ENCODE measurements at regions not wholly inside any gene's neighbourhood (a gene's known extent, or its start where the extent isn't known, plus 50 kb on each side); places are given as distances from the start of the nearest gene placed in this dataset.

GRCh38 chr4:45358573-45359506, 632.5 kb upstream of the GNPDA2 start:
- DNase-seq (ENCODE audit: low spot score), result no peak

DNA sequence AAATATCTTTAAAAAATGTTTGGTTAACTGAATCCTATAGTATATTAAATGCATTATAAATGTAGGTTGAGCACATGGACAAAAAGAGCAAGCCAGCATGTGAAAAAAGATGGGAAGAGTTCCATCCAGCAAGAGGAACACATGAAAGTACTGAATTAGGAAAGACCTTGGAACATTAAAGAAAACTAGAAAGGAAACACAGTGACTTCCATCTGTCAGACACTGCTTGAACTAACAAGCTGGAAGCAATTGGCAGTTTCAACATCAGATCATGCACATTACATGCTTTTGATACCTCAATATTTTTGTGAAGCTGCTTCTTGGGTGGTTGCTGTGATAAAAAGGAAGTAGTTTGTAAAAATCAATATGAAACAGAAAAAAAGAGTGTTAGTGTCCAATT, 626.8 kb upstream of the GNPDA2 start:
- DNase-seq (ENCODE audit: low spot score), result no peak

DNA sequence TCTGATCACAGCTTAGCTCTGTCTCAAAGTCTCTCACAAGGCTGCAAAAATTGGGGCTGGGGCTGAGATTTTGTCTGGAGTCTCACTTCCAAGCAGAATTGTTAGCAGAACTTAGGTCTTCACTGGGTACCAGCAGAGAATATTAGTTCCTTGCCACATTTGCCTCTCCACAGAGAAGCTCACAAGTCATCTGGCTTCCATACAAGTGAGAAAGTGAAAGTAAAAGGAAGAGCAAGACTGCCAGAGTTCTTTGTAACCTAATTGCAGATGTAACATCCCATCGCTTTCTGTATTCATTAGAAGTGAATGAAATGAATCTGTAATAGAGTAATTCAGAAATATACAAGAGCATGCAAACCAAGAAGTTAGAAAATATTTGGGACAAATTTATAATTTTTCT, 624.1 kb upstream of the GNPDA2 start:
- no peak for DNase-seq (ENCODE audit: low spot score)

GRCh38 chr4:45349859-45350258, 623.5 kb upstream of the GNPDA2 start:
- no peak for DNase-seq (ENCODE audit: low spot score)

GRCh38 chr4:45346816-45347435, 620.6 kb upstream of the GNPDA2 start:
- DNase-seq (ENCODE audit: low spot score), result no peak

GRCh38 chr4:45345558-45345957, 619.2 kb upstream of the GNPDA2 start:
- no peak for DNase-seq (ENCODE audit: low spot score)

DNA sequence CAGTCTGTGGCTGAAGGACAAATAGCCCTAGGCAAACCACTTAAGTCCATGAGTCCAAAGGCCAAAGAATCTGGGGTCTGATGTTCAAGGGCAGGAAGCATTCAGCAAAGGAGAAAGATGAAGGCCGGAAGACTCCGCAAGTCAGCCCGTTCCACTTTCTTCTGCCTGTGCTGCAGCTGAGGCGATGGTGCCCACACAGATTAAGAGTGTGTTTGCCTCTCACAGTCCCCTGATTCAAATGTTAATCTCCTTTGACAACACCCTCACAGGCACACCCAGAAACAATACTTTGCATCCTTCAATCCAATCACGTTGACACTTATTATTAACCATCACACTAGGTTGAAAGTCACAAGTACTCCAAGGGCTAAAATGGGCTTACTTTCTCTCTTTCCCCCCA, 605.4 kb upstream of the GNPDA2 start:
- DNase-seq (ENCODE audit: low spot score), result no peak

GRCh38 chr4:45327544-45327943, 601.2 kb upstream of the GNPDA2 start:
- DNase-seq (ENCODE audit: low spot score), result no peak

DNA sequence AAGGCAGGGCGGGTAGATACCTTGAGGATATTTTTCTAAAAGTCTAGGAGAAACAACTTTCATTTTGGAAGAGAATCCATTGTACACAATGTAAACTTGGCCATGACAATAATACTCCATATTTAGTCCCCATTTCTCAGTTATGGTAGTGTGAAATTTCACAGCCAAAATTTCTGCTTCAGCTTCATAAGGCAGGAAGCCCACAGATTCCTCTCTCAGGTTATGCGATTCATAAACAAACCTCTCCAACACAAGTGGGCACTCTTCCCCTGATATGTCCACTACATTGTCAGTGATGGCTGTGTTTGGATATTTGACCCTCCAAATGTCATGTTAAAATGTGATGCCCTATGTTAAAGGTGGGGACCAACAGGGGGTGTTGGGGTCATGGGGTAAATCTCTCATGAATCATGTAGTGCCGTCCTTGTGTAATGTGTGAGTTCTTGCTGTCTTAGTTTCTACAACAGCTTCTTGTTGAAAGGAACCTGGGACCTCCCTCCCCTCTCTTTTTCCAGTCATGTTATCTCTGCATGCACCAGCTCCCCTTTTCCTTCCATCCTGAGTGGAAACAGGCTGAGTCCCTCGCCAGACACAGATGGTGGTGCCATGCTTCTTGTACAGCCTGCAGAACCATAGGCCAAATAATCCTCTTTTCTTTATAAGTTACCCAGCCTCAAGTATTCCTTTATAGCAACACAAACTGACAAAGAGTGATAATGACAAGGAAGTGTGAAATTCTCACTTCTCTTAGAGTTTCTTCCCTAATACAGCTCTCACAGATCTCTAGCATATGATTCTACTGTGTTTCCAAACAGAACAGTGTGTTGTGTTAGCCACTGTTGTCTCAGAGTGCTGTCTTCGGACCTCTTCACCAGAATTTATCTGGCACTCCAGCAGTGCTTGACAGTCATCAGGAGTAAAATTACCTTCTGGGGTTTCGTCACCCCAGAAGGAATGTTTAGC, 598.4 kb upstream of the GNPDA2 start:
- DNase-seq (ENCODE audit: low spot score), result no peak

DNA sequence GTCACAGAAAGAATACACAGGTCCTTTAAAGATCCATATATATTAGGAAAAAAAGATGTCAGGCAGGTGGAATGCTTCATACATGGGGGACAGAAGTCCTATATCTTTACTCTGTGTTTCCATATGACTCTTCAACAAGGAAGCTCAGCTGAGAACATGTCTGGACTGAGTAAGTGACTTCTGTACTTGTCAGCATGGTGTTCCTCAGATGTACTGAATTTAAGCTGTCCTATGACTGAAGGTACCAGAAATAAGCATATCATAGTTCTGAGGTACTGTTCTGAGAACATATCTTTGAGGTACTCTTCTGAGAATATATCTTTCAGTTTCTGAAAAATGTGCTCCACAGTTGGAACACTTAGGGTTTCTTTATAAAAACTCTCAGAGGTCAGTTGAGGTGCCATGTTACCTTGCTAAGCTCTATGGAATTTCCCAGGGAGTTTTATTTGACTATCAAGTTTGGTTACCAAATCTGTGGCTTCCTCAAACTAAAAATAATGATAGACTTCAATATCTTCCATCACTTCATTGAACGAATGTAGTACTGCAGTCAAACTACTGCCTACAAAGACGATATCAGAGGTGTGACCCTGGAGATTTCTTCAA, 597.2 kb upstream of the GNPDA2 start:
- no peak for DNase-seq (ENCODE audit: low spot score)

DNA sequence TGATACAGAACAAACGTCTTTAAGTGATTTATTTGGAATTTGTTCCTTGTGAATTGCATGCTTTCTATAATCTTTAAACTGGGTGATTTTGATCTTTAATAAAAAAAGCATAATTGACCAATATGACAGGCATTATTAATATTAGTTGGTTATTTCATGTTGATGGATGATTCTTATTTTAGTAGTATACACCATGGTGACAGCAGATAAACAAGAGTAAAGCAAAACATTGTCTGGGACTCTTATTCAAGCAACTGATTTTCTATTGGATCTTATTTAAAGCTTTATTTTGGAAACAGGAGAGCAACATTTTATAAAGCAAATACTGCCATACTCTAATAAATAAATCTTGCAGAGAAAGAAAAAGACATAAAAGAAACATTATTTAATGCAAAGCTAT, 591.4 kb upstream of the GNPDA2 start:
- DNase-seq (ENCODE audit: low spot score), result no peak

DNA sequence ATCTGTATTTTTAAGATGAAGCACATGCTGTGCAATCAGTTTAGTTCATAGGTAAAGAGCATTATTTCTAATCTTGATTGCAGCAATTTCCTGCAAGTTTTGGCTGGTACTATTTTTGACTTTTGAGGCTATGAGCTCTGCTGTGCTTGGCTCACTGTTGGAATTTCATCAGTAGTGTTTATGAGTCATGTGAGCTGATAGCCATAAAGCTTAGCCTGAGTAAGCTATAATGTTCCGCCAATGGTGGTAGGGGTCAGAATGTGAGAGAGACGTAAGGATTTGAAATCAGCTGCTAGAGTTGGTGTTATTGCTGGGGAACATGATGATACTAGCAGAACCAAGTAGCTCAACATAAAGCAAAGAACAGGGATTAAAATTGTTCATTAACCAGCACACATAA, 590.9 kb upstream of the GNPDA2 start:
- no peak for DNase-seq (ENCODE audit: low spot score)

- no peak for DNase-seq (ENCODE audit: low spot score)
Measured at GRCh38 chr4:45316257-45316656, 589.9 kb upstream of the GNPDA2 start.

DNA sequence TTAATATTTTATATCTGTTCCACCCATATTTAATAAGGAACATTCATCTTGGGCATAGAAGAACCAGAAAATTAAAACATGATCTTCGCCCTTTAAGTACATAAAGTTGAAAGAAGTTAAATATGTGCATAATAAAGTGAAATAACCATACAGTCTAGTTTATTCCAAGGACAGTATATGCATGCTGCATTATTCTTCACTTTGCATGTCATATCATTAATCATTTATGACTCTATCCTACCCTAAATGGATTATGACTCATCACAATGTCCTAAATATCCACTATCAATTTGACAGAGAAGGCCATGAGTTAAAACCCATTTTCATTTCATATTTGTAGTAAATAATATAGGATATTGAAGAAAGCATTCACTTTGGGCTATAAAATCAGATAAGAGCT, 576.5 kb upstream of the GNPDA2 start:
- no peak for DNase-seq (ENCODE audit: low spot score)

GRCh38 chr4:45294464-45294863, 568.1 kb upstream of the GNPDA2 start:
- no peak for DNase-seq (ENCODE audit: low spot score)

GRCh38 chr4:45293335-45293734, 567.0 kb upstream of the GNPDA2 start:
- DNase-seq (ENCODE audit: low spot score), result no peak

- no peak for DNase-seq (ENCODE audit: low spot score)
Measured at GRCh38 chr4:45292844-45293243, 566.5 kb upstream of the GNPDA2 start.

DNA sequence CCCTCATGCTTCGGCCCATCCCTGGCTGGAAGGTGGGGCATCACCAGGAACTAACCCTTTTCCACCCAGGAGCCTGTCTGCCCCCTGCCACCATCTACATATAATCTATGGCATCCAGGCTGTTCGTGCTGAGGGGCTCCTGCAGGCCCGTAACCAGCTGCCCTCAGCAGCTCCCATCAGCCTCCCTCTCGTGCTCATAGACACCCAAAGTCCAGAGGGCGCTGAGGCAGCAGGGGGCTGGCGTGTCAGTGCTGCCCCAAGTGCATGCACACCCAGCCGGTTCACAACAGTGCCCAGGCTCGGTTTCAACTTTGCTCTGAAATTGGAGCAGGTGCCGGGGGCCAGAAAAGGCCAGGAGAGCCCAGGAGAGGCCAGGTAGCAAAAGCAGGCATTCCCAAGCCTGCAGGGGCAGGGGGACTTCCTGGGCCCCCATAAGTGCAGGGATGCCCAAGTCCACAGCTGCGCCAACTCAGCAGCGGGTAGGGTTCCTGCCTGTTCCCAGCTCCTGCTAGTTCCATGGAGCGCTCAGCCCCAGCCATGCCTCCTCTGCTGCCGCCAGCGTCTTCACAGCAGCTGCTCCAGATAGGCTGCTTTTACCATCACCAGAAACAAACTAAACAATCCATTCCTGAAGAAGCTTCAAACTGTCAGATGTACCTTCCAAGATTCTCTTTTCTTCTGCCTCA, 558.2 kb upstream of the GNPDA2 start:
- DNase-seq (ENCODE audit: low spot score), result no peak

DNA sequence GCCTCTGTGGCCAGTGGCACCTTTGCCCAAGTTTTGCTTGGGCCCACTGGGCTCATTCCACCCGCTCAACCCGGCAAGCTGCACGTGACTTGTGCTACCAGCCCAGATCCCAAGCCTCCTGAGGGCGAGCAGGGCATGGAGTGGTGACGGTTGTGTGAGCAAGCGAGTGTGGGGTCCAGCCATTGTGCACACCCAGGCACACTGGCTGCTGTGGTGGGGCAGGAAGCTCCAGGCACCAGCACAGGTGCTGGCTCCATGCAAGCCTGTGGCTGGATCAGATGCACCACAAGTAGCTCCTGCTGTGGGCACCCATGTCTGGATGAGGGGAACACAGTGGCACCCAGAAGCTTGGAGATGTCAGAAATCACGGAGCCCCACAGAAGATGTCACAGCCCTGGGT, 557.0 kb upstream of the GNPDA2 start:
- no peak for DNase-seq (ENCODE audit: low spot score)

- no peak for DNase-seq (ENCODE audit: low spot score)
Measured at GRCh38 chr4:45280121-45280520, 553.8 kb upstream of the GNPDA2 start.

- no peak for DNase-seq (ENCODE audit: low spot score)
Measured at GRCh38 chr4:45275862-45276261, 549.5 kb upstream of the GNPDA2 start.

All from AG08395 (cell line).